Hematopoietic multipotent progenitor cell treated with erythropoietin and hydrocortisone succinate and interleukin-3 and kit ligand, for 8 days (in vitro differentiated cells): ENCODE measurements at regions not wholly inside any gene's neighbourhood (a gene's known extent, or its start where the extent isn't known, plus 50 kb on each side); places are given as distances from the start of the nearest gene placed in this dataset.
"Not testable (repeated sequence)": the region's sequence is repeated elsewhere in the genome, so short reads cannot be mapped to it uniquely, and the experiment has no call there.

ENCODE experiments used
- DNase-seq: peaks from one replicate; pipeline ENCODE4 v3.0.0-alpha.2; 2015

DNA sequence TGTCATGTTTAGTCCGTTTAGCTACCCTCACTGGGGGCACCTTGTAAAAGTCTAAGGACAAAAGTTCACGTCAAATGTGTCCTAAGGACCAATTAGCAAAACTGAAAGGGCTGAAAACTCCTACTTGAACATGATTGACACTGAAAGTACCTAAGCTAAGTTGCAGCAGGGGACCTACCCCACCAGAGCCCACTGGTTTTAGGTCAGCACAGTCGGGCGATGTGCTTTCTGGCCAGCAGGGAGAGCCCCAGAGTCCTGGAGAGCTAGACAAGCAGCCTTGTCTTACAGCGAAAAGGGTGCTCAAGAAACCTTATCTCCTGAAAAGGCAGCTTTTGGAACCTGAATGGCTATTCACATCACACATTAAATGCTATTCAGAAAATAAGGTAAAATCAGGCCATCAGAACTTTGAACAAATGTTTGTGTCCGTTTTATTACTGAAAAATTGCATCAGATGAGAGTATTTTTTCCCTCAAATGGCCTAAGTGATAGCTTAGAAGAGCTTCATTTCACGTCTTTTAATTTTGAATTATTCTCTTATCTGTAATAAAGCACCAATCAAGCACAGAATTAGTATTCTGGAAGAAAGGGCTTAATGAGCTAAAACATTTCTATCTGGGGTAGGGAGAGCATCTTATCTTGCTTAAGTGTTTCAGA is 52.2 kb upstream of the MKI67 start:
- DNase-seq, result peak; percentile 19

DNA sequence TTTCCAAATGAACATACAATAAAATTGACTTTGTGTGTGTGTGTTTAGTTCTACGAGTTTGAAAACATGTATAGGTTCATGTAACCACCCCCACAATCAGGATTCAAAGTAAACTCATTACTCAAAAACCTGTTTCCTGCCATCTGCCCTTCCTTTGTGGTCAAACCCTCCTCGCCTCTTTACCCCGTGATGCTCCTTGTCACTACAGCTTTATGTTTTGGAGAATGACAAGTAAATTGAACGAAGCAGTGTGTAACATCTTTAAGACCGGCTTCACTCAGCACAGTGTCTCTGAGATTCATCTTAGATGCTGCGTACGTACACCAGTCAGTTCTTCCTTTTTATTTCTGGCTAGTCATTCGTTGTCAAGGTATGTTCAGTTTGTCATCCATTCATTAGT is 54.6 kb upstream of the MKI67 start:
- DNase-seq, result no peak

- DNase-seq, result no peak
These were observed 59.4 kb upstream of the MKI67 start for GRCh38 chr10:128185627-128186026.

GRCh38 chr10:128186959-128187787 is 61.0 kb upstream of the MKI67 start:
- DNase-seq, result no peak

DNA sequence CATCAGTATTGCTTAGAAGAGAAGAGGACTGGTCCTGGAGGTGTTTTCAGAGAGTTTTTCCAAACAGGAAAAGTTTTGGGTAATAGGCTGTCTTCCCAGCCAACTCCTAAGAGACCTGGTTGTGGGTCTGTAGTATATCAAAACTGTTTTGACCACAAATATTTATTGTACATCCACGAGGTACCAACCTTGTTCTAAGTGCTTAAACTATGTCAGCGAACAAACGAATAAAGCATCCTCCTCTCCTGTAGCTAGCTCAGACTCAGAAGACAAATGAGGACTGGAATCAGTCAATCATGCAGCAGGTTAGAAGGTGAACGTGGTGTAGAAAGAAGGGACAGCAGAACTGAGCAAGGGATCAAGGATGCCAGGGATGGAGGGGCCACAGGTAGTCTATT is 61.6 kb upstream of the MKI67 start:
- no peak for DNase-seq

- DNase-seq, result no peak
These were observed 63.0 kb upstream of the MKI67 start for GRCh38 chr10:128189176-128189575.

- DNase-seq, result no peak
These were observed 65.6 kb upstream of the MKI67 start for GRCh38 chr10:128191847-128192246.

DNA sequence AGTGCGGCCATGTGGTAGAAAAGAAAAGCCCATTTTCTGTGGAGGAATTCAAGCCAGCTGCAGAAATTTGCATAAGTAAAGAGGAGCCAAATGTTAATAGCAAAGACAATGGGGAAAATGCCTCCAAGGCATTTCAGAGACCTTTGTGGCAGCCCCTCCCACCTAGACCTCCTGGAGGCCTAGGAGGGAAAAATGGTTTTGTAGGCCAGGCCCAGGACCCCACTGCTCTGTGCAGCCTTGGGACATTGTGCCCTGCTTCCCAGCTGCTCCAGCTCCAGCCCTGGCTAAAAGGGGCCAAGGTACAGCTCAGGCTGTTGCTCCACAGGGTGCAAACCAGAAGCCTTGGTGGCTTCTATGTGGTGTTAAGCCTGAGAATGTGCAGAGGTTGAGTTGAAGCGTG is 75.6 kb upstream of the MKI67 start:
- not testable (repeated sequence) for DNase-seq

DNA sequence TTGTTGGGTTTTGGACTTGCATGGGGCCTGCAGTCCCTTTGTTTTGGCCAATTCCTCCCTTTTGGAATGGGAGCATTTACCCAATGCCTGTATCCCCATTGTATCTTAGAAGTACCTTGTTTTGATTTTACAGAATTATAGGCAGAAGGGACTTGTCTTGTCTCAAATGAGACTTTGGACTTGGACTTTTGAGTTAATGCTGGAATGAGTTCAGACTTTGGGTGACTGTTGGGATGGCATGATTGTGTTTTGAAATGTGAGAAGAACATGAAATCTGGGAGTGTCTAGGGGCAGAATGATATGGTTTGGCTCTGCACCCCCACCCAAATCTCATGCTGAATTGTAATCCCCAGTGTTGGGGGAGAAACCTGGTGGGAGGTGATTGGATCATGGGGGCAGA is 76.8 kb upstream of the MKI67 start:
- DNase-seq, result no peak

DNA sequence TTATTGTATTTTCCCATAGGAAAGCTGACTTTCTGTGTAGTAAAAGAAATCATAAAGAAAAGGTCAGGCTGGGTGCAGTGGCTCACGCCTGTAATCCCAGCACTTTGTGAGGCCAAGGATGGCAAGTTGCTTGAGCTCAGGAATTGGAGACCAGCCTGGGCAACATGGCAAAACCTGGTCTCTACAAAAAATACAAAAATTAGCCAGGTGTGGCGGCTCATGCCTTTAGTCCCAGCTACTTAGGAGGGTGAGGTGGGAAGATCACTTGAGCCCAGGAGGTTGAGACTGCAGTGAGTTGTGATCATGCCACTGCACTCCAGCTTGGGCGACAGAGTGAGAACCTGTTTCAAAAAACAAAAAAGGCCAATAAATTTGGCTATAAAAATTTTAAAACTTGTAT is 79.4 kb upstream of the MKI67 start:
- DNase-seq, result not testable (repeated sequence)

DNA sequence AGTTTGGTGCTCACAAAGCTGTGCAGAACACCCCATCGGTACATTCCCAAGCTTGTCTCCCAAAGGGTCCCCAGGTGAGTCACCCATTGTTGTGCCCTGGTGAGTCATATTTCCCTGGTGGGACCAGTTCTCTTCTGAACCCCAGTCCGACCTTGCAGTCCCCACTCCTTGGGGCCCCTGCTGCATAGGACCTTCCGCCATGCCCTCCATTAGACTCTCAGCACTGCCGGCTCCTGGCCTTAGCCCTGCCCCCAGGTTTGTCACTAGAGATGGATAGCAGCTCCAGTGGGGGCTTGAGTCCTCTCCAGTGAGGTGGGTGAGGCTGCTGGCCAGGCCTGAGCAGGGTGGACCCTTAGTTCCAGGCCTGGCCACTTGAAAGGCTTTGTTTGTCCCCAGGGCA is 80.5 kb upstream of the MKI67 start:
- DNase-seq, result no peak

GRCh38 chr10:128209862-128210214 is 83.6 kb upstream of the MKI67 start:
- no peak for DNase-seq

- peak; percentile 31 for DNase-seq
These were observed 84.2 kb upstream of the MKI67 start for GRCh38 chr10:128210215-128211063.

- no peak for DNase-seq
These were observed 84.9 kb upstream of the MKI67 start for GRCh38 chr10:128211064-128211504.

- DNase-seq, result peak; percentile 80
These were observed 85.9 kb upstream of the MKI67 start for GRCh38 chr10:128211953-128212727.

DNA sequence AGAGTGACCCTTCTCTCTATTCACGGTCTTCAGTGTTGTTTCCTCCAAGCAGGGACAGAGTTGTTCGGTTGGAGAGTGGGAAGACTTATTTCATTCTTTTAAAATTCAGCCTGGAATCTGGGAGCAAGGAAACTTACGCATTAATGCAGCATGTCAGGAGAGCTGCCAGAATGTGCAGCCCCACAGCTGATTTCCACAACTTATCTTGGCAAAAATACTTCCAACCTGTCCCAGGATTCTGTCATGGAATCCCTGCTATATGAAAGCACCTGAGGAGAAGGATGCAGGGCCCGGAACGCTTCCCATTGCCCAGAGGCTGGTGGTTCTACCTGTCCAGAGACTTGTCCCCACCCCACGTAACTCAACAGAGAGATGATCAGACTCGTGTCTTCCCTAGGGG is 86.9 kb upstream of the MKI67 start:
- no peak for DNase-seq

DNA sequence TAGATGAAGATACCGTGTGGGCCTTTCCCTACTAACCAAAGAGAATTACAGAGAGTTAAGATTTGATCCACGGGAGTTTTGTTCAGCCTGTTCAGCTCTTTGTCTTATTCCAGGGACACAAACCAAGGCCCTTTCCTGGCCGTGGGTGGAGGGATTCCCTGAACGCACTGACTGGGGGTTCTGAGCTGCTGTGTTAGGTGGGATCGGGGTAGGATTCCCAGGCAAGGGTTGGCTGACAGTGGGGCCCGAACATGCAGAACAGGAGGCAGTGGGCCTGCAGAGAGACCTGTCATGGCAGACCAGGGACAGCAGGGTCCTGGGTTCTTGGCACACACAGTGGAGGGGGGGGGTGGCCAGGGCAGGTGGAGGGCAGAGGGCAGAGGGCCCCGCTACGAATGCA is 89.5 kb upstream of the MKI67 start:
- DNase-seq, result no peak

DNA sequence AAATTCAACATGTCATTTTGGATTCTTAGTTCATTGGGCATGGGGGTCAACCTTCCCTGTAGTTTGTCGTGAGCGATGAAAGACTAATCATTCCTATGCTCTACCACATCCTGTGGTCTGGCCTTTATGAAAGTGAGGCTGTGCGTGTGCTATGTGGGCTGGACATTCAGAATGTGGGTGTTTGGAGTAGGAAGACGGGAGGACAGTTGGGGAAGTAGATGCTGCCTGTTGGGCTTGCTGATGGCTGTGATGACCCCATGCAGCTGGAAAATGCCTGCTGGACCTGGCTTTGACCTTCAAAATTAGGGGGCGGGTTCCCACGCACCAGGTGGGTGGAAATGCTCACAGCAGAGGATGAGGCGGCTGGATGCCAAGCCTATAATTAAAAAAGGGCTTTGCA is 90.9 kb upstream of the MKI67 start:
- DNase-seq, result no peak

- no peak for DNase-seq
These were observed 91.9 kb upstream of the MKI67 start for GRCh38 chr10:128218161-128218560.

- no peak for DNase-seq
These were observed 93.1 kb upstream of the MKI67 start for GRCh38 chr10:128219295-128219694.

- DNase-seq, result no peak
These were observed 93.8 kb upstream of the MKI67 start for GRCh38 chr10:128220021-128220420.

DNA sequence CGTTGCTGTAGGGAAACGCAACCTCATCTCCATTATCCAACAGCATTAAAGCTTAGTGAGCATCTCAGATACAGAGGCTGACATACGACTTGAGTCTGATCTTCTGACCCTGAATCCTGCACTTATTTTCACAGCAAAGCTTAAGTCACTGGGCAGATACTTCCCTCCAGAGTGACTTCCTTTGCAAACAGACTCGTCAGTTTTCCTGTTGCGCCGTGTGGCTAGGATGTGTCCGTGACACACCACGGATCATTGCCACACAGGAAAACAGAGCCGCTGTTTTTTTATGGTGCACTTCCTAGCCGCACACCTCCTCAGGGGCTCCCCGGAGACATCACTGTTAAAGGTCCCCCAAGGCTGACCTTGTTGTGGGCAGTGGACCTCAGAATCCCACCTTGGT is 94.9 kb upstream of the MKI67 start:
- no peak for DNase-seq

GRCh38 chr10:128221807-128222206 is 95.6 kb upstream of the MKI67 start:
- DNase-seq, result no peak
